ENCODE measurements at regions not wholly inside any gene's neighbourhood (a gene's known extent, or its start where the extent isn't known, plus 50 kb on each side); places are given as distances from the start of the nearest gene placed in this dataset.

- peaks cover 10% of the 10 kb centered on the region for H3K27me3 ChIP-seq (ENCODE audit: control insufficient read depth, insufficient read depth, low read length)
- DNase-seq (ENCODE audit: low read depth): no peak
- no peaks in the 10 kb centered on the region for H3K36me3 ChIP-seq (ENCODE audit: control insufficient read depth, insufficient read depth, low read length)
- TF ChIP-seq, protein P1, sequence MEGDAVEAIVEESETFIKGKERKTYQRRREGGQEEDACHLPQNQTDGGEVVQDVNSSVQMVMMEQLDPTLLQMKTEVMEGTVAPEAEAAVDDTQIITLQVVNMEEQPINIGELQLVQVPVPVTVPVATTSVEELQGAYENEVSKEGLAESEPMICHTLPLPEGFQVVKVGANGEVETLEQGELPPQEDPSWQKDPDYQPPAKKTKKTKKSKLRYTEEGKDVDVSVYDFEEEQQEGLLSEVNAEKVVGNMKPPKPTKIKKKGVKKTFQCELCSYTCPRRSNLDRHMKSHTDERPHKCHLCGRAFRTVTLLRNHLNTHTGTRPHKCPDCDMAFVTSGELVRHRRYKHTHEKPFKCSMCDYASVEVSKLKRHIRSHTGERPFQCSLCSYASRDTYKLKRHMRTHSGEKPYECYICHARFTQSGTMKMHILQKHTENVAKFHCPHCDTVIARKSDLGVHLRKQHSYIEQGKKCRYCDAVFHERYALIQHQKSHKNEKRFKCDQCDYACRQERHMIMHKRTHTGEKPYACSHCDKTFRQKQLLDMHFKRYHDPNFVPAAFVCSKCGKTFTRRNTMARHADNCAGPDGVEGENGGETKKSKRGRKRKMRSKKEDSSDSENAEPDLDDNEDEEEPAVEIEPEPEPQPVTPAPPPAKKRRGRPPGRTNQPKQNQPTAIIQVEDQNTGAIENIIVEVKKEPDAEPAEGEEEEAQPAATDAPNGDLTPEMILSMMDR (IDR thresholded peaks at IDR 0.05; ENCODE audit: insufficient read depth, low read length, poor library complexity, severe bottlenecking): no peak
- H3K4me3 ChIP-seq (ENCODE audit: low read depth, low read length): no peak overlapping the region
These were observed 178.5 kb downstream of the USP12 start for GRCh38 chr13:26992951-26993719.

GRCh38 chr13:26991508-26992181 is 180.0 kb downstream of the USP12 start:
- no peak for DNase-seq (ENCODE audit: low read depth)
- Histone ChIP-seq H3K36me3 (ENCODE audit: control insufficient read depth, insufficient read depth, low read length) (no peaks in the 10 kb centered on the region), H3K27me3 (ENCODE audit: control insufficient read depth, insufficient read depth, low read length) (peaks cover 13% of the 10 kb centered on the region), H3K4me3 (ENCODE audit: low read depth, low read length) (no peak overlapping the region)
- TF ChIP-seq, protein P1 (IDR thresholded peaks at IDR 0.05; ENCODE audit: insufficient read depth, low read length, poor library complexity, severe bottlenecking): no peak

GRCh38 chr13:26989957-26990713 is 181.5 kb downstream of the USP12 start:
- TF ChIP-seq, protein P1 (IDR thresholded peaks at IDR 0.05; ENCODE audit: insufficient read depth, low read length, poor library complexity, severe bottlenecking): no peak
- no peaks in the 10 kb centered on the region for H3K36me3 ChIP-seq (ENCODE audit: control insufficient read depth, insufficient read depth, low read length)
- no peak for DNase-seq (ENCODE audit: low read depth)
- peaks cover 13% of the 10 kb centered on the region for H3K27me3 ChIP-seq (ENCODE audit: control insufficient read depth, insufficient read depth, low read length)
- no peak overlapping the region for H3K4me3 ChIP-seq (ENCODE audit: low read depth, low read length)

DNA sequence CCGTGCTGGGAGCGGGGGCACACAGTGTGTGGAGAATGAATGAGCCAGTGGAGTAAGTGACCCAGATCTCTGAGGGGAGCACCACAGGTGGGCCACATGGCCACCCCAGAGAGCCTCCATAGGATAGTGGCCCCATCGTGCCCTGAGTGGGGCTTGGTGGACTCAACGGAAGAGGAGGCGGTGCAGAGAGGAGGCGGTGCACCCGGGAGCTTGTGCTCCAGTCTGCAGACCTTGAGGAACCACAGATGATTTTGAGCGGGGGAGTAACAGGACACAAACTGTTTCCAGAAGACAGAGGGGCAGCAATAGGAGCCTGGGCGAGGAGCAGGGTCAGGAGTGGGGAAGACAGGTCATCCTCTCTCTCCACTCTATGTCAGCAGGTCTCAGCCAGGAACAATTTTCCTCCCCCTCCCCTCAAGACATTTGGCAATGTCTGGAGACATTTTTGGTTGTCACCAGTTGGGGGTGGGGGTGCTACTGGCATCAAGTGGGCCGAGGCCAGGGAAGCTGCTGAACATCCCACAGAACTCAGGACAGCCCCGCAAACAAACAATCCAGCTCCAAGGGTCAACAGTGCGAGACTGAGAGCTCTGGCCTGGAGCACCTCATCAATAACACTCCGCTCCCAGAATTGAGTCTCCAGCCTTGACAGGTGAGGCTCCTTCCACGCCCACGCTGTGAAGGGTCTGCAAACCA is 182.2 kb downstream of the USP12 start:
- no peak for DNase-seq (ENCODE audit: low read depth)
- Histone ChIP-seq H3K4me3 (ENCODE audit: low read depth, low read length) (no peak overlapping the region), H3K27me3 (ENCODE audit: control insufficient read depth, insufficient read depth, low read length) (peaks cover 13% of the 10 kb centered on the region), H3K36me3 (ENCODE audit: control insufficient read depth, insufficient read depth, low read length) (no peaks in the 10 kb centered on the region)
- TF ChIP-seq, protein P1 (IDR thresholded peaks at IDR 0.05; ENCODE audit: insufficient read depth, low read length, poor library complexity, severe bottlenecking): no peak

- H3K27me3 ChIP-seq (ENCODE audit: control insufficient read depth, insufficient read depth, low read length): peaks cover 12% of the 10 kb centered on the region
- TF ChIP-seq, protein P1 (IDR thresholded peaks at IDR 0.05; ENCODE audit: insufficient read depth, low read length, poor library complexity, severe bottlenecking): no peak
- no peak for DNase-seq (ENCODE audit: low read depth)
- no peaks in the 10 kb centered on the region for H3K36me3 ChIP-seq (ENCODE audit: control insufficient read depth, insufficient read depth, low read length)
- no peak overlapping the region for H3K4me3 ChIP-seq (ENCODE audit: low read depth, low read length)
These were observed 183.4 kb downstream of the USP12 start for GRCh38 chr13:26988059-26988769.
